ENCODE measurements at regions not wholly inside any gene's neighbourhood (a gene's known extent, or its start where the extent isn't known, plus 50 kb on each side); places are given as distances from the start of the nearest gene placed in this dataset.
A peak's percentile ranks its signal among the peaks of the same experiment; 100 is the strongest.

- DNase-seq (ENCODE audit: low read depth), result no peak
These were observed 506.9 kb downstream of the SHQ1 start for GRCh38 chr3:72341380-72341770.

- DNase-seq (ENCODE audit: low read depth), result no peak
These were observed 507.5 kb downstream of the SHQ1 start for GRCh38 chr3:72340476-72341379.

DNA sequence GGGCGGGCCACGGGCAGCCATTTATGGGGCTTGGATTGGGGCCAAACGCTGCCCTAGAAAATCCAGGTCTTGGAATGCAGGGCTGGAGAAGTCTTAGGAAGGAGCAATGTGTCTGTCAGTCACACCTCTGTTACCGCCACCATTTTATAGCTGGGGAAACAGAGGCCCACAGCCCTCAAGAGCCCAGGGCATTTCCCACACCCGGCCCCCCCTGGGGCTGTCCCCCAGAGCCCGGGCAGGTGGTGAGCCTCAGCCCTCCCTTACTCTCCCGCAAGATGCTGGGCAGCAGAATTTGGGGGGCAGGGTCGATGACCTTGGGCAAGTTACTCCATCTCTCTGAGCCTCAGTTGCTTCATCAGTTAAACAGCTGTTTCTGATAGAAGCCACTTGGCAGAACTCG lies 508.2 kb downstream of the SHQ1 start:
- no peak for DNase-seq (ENCODE audit: low read depth)

- no peak for DNase-seq (ENCODE audit: low read depth)
These were observed 508.6 kb downstream of the SHQ1 start for GRCh38 chr3:72339670-72340030.

DNA sequence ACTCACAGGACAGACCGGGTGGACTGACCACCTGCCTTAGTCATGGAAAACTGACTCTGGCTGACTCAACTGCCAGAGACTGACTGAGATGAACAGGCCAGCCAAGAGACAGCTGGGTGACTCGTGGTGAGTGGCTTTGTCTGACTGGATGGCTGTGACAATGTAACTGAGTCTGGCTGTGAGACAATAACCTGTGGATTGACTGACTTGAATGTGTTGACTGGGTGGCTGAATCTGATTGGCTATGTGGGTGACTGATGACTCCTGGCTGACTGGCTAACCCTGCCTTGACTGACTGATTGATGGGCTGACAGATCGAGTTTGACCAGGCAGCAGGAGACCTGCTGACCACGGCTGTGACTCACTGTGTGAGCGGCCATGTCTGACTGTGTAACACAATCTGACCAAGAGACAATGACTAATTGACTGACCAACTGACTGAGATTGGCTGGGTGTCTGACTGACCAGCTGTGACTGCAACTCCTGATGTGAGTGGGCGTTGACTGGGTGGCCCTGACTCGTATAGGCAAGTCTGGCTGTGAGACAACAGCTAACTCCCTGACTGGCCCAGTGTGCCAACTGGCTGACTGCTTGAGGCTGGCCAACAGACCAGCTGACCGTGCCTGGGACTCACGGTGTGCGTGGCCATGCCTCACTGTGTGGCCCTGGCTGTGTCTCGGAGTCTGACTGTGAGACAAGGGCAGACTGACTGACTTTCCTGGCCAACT lies 509.1 kb downstream of the SHQ1 start:
- peak; percentile 38 for DNase-seq (ENCODE audit: low read depth)

GRCh38 chr3:72338082-72338941 lies 509.9 kb downstream of the SHQ1 start:
- DNase-seq (ENCODE audit: low read depth), result peak; percentile 37

DNA sequence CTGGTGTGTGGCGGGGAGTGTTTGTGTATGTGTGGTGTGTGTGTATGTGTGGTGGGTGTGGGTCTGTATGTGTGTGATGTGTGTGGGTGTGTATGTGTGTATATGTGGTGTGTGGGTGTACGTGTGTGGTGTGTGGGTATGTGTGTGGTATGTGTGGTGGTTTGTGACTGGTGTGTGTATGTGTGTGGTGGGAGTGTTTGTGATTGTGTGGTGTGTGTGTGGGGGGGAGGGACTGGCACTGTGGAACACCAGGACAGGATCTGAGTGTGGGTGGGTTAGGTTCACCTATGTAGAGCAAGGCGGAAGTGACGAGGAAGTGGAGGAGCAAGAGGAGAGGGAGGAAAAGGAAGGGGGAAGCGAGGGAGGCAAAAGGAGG lies 510.8 kb downstream of the SHQ1 start:
- no peak for DNase-seq (ENCODE audit: low read depth)

DNA sequence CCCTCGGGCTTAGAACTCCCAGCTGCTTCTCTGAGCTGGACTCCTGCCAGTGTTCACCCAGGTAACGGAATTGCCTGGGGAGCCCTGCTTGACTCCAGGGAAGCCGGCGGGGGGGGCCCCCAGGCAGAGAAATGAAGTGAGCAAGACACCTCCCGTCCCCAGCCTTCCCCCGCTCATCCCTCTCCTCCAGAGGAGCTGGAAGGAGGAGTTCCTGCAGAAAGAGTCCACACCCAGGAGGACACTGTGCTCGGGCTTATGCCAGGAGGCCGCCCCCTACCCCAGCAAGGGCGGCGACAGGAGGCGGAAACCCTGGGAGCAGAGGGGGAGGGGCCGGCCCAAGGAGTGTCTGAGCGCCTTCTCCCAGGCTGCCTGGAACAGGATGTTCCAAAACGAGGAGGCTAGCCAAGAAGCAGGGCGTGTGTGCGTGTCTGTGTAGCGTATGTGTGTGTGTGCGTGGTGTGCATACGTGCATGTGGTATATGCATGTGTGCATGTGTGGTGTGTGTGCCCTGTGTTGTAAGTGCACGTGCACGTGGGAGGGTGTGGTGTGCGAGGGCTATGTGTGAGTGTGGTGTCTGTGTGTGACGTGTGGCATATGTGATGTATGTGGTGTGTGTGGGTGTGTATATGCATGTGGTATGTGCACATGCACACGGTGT lies 511.3 kb downstream of the SHQ1 start:
- DNase-seq (ENCODE audit: low read depth), result no peak

GRCh38 chr3:72336114-72336651 lies 512.1 kb downstream of the SHQ1 start:
- no peak for DNase-seq (ENCODE audit: low read depth)

GRCh38 chr3:72335458-72336095 lies 512.7 kb downstream of the SHQ1 start:
- DNase-seq (ENCODE audit: low read depth), result no peak

- no peak for DNase-seq (ENCODE audit: low read depth)
These were observed 513.4 kb downstream of the SHQ1 start for GRCh38 chr3:72334681-72335457.

DNA sequence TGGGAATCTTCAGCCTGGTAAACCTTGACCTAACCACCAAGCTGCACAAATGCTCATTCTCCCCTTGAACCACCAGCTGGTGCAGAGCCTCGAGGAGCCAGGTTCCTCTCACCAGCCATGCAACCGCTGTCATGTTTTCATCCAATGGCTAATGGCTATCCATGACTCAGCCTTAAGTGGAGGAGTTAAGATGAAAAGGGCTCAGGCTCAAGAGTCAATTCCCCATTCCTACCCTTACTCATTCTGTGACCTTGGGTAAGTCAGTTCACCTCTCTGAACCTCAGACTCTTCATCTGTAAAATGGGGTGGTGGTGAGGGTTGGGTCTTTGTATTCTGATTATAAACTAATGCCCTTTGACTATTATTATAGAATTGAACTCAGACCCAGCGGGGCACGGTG lies 515.6 kb downstream of the SHQ1 start:
- no peak for DNase-seq (ENCODE audit: low read depth)

- no peak for DNase-seq (ENCODE audit: low read depth)
These were observed 516.2 kb downstream of the SHQ1 start for GRCh38 chr3:72332036-72332435.

GRCh38 chr3:72331076-72331475 lies 517.2 kb downstream of the SHQ1 start:
- no peak for DNase-seq (ENCODE audit: low read depth)

GRCh38 chr3:72329354-72329753 lies 518.9 kb downstream of the SHQ1 start:
- no peak for DNase-seq (ENCODE audit: low read depth)

DNA sequence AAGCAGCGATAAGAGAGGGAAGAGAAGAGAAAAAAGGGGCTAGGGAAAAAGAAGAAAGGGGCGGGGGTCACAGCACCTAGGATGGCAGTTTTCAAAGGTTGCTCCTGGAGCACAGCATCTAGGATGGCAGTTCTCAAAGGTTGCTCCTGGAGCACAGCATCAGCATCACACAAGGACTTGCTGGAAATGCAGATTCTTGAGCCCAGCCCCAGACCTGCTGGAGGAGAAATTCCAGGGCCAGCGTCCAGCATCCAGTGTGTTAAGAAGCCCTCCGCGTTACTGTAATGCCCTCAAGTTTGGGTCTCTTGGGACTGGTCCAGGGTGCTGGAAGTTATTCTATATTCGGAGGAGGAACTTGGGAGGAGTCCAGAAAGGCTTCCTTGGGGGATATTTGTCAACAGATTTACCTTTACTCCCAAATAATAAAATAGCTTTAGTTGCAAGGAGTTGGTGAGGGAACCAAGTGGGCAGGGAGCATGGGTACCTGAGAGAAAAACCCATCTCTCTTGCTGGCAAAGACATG lies 519.4 kb downstream of the SHQ1 start:
- DNase-seq (ENCODE audit: low read depth), result no peak

DNA sequence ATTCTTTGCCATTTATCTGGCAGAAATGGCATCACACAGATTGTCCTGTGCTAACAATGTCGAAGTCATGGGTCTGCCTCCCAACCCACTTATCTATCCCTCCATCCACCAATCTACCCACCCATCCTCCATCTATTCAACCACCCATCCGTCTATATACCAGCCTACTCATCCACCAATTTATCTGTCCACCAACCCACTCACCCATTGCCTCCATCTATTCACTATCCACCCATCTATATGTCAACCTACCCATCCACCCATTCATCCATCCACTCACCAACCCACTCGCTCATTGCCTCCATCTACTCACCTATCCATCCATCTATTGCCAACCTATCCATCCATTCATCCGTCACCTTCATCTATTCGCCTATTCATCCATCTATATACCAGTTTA lies 521.2 kb downstream of the SHQ1 start:
- no peak for DNase-seq (ENCODE audit: low read depth)

DNA sequence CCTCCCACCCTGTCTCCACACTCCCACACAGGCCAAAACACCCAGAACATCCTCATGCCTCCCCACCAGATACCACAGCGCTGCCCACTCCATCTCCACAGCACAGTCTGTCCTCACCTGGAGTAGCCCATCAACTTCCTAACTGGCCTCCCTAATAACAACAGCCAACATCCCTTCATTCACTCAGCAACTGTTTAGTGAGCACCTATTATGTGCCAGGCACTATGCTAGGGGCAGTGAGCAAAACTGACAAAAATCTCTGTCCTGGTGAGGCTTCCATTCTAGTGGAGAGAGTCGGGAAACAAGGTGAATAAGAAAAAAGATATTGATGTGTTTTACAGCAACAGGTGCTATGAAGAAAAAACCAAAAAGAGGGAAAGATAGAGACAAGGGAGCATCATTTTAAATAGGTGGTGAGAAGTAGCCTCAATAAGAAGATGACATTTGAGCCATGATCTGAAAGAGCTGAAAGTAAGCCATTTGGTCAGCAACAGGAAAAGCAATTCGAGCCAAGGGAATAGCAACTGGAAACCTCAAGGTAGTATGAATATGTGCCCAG lies 523.9 kb downstream of the SHQ1 start:
- no peak for DNase-seq (ENCODE audit: low read depth)

DNA sequence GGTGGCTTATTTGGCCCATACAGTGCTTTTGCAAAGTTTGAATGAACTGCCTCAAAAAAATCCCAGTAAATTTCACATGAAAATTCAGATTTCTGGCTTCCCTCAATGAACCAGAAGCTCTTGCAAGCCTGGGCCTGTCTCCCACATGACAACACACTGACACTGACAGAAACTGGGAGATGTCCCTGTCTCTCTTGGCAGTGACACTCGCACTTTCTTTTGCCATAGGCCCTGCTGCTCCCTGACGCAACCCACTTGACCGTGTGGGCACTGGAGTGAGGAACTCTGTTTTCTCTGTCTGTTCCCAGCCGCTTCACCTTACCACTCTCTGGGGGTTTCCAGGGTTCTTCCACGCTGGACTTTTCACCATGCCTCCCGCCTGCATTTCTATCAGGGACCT lies 524.5 kb downstream of the SHQ1 start:
- DNase-seq (ENCODE audit: low read depth), result no peak
